Lung (tissue), 11 donors: ENCODE measurements at regions not wholly inside any gene's neighbourhood (a gene's known extent, or its start where the extent isn't known, plus 50 kb on each side); places are given as distances from the start of the nearest gene placed in this dataset.
"Not testable (repeated sequence)": the region's sequence is repeated elsewhere in the genome, so short reads cannot be mapped to it uniquely, and the experiment has no call there.

Experiments
- ATAC-seq: fragments of 200-7000 bp; cut with Tn5 transposase; one replicate; pipeline ENCODE4 v1.9.1; 2020; ENCODE audit warnings: moderate number of reproducible peaks; ENCODE audit not compliant: insufficient read depth, low FRiP score
- DNase-seq, 3 donors: peaks; one replicate each; pipeline ENCODE4 v3.0.0-alpha.2; 2013 to 2017
- H3K27ac ChIP-seq, 2 donors: one replicate each; pipeline ENCODE4 v1.5.1; 2013; ENCODE audit warnings: mild to moderate bottlenecking in 2 of 2, moderate library complexity in 2 of 2, control low read depth in 1 of 2, inconsistent platforms in 1 of 2, low read depth in 1 of 2, low read length in 1 of 2
- H3K27me3 ChIP-seq, 3 donors: one replicate each; pipeline ENCODE4 v1.5.1; 2013; ENCODE audit warnings: low read length in 2 of 3; ENCODE audit not compliant: control insufficient read depth in 3 of 3, insufficient read depth in 3 of 3
- H3K36me3 ChIP-seq, 4 donors: one replicate each; pipeline ENCODE4 v1.5.1; 2013; ENCODE audit warnings: low read length in 4 of 4, mild to moderate bottlenecking in 1 of 4, moderate library complexity in 1 of 4; ENCODE audit not compliant: control insufficient read depth in 4 of 4, insufficient read depth in 4 of 4
- H3K4me1 ChIP-seq, 5 donors: one replicate each; pipeline ENCODE4 v1.5.1; 2013; ENCODE audit warnings: low read length in 5 of 5, mild to moderate bottlenecking in 2 of 5, moderate library complexity in 1 of 5; ENCODE audit not compliant: control insufficient read depth in 5 of 5, insufficient read depth in 5 of 5
- H3K4me3 ChIP-seq: one replicate; pipeline ENCODE4 v1.5.1; 2013; ENCODE audit warnings: mild to moderate bottlenecking, control low read depth, moderate library complexity
- H3K9ac ChIP-seq, 2 donors: one replicate each; pipeline ENCODE4 v1.5.1; 2013; ENCODE audit warnings: low read length in 2 of 2, control low read depth in 1 of 2; ENCODE audit not compliant: insufficient read depth in 1 of 2
- H3K9me3 ChIP-seq, 4 donors: one replicate each; pipeline ENCODE4 v1.5.1; 2013; ENCODE audit warnings: low read length in 3 of 4, mild to moderate bottlenecking in 1 of 4, moderate library complexity in 1 of 4; ENCODE audit not compliant: control insufficient read depth in 4 of 4, insufficient read depth in 3 of 4
- WGBS, 2 donors: extraction: QIAGEN DNeasy Blood & Tissue Kit; methylation state at CpG; one replicate each; pipeline ENCODE4 v1.1.7; 2013; 5-methylcytosine and 5-hydroxymethylcytosine counted together
- TF ChIP-seq, protein P1 (sequence below): IDR thresholded peaks from 2 replicates; pipeline ENCODE4 v1.5.1; 2012; ENCODE audit warnings: mild to moderate bottlenecking; ENCODE audit errors: control extremely low read depth, extremely low read depth
- donor health status: control.
- donor health status: control.
- donor health status: Bipolar disorder and iron deficiency.
- donor health status: healthy.
- donor health status: DM: yes; HTN: yes; CAD: no.

DNA sequence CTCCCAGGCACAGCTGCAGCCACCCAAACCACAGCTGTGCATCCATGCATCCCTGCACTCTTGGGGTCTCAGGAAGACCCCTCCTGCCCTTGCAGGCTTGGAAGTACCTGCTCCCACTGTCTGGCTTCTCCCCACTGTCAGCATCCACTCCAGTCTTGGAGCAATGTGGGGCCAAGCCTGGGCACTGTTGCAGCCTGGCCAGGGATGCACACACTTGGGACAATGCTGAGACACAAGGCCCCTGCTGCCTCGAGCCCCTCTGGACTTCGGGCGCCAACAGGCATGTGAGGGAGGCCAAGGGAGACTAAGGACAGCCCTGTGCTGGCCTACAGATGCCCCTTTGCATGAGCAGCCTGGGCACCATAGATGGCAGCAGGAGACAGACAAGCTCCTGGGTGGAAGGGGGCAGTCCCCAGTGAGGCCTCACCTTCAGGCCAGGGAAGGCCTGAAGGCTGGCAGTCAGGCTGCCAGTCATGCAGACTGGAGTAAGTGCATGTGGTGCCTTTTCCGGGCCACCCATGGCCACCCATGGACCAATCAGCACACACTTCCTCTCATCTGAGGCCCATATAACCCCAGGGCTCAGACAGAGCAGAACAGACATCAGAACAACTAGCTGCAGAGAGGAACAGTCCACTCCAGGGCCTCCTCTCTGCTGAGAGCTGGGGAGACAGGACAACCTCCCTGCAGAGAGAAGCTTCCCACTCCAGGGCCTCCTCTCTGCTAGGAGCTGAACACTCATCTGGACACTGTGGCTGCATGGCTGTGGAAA, 219.0 kb downstream of the VGLL3 start:
- no peaks in the 10 kb centered on the region for H3K4me1 ChIP-seq
- no peak for ATAC-seq
- no peak overlapping the region for H3K4me3 ChIP-seq
- no peak for DNase-seq
- H3K27ac ChIP-seq: no peak overlapping the region
- H3K36me3 ChIP-seq: no peaks in the 10 kb centered on the region
- no peaks in the 10 kb centered on the region for H3K27me3 ChIP-seq
- WGBS, 2 donors: 75 to 85% methylated on average over 4 of the region's 4 CpGs
- TF ChIP-seq, protein P1, sequence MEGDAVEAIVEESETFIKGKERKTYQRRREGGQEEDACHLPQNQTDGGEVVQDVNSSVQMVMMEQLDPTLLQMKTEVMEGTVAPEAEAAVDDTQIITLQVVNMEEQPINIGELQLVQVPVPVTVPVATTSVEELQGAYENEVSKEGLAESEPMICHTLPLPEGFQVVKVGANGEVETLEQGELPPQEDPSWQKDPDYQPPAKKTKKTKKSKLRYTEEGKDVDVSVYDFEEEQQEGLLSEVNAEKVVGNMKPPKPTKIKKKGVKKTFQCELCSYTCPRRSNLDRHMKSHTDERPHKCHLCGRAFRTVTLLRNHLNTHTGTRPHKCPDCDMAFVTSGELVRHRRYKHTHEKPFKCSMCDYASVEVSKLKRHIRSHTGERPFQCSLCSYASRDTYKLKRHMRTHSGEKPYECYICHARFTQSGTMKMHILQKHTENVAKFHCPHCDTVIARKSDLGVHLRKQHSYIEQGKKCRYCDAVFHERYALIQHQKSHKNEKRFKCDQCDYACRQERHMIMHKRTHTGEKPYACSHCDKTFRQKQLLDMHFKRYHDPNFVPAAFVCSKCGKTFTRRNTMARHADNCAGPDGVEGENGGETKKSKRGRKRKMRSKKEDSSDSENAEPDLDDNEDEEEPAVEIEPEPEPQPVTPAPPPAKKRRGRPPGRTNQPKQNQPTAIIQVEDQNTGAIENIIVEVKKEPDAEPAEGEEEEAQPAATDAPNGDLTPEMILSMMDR: no peak
- H3K9me3 ChIP-seq: peaks cover 0 to 3% (median 0%) of the 10 kb centered on the region in 4 donors
- H3K9ac ChIP-seq: no peak overlapping the region

GRCh38 chr3:86766331-86766730, 224.6 kb downstream of the VGLL3 start:
- Histone ChIP-seq H3K9ac (no peak overlapping the region), H3K4me3 (no peak overlapping the region), H3K4me1 (no peaks in the 10 kb centered on the region), H3K27ac (no peak overlapping the region), H3K9me3 (no peaks in the 10 kb centered on the region), H3K27me3 (no peaks in the 10 kb centered on the region), H3K36me3 (no peaks in the 10 kb centered on the region)
- TF ChIP-seq, protein P1: no peak
- WGBS, 2 donors: 78 to 90% methylated on average over 2 of the region's 2 CpGs
- DNase-seq: no peak
- no peak for ATAC-seq

- H3K9me3 ChIP-seq, H3K9ac ChIP-seq, H3K27me3 ChIP-seq, H3K4me1 ChIP-seq, ATAC-seq, DNase-seq, H3K27ac ChIP-seq, H3K36me3 ChIP-seq, H3K4me3 ChIP-seq: not testable (repeated sequence)
- 93 to 96% methylated on average over 39 to 44 of the region's 44 CpGs for WGBS, 2 donors
Measured at GRCh38 chr3:86757322-86758179, 233.4 kb downstream of the VGLL3 start.

DNA sequence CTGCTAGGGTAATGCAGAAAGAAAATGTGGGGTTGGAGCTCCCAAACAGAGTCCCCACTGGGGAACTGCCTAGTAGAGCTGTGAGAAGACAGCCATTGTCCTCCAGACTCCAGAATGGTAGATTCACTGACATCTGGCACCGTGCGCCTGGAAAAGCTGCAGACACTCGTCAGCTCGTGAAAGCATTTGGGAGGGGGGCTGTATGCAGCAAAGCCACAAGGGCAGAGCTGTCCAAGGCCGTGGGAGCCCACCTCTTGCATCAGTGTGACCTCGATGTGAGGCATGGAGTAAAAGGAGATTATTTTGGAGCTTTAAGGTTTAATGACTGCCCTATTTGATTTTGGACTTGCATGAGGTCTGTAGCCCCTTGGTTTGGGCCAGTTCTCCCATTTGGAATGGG, 242.9 kb downstream of the VGLL3 start:
- DNase-seq: no peak
- peaks cover 0 to 4% (median 0%) of the 10 kb centered on the region in 4 donors for H3K9me3 ChIP-seq
- no peak for ATAC-seq
- no peaks in the 10 kb centered on the region for H3K36me3 ChIP-seq
- H3K4me1 ChIP-seq: no peaks in the 10 kb centered on the region
- H3K9ac ChIP-seq: no peak overlapping the region
- no peaks in the 10 kb centered on the region for H3K27me3 ChIP-seq
- H3K4me3 ChIP-seq: no peak overlapping the region
- H3K27ac ChIP-seq: no peak overlapping the region
- TF ChIP-seq, protein P1: no peak
- WGBS, 2 donors: 73 to 79% methylated on average over 6 of the region's 6 CpGs
